OCI-LY7 (cell line): ENCODE measurements at regions not wholly inside any gene's neighbourhood (a gene's known extent, or its start where the extent isn't known, plus 50 kb on each side); places are given as distances from the start of the nearest gene placed in this dataset.

ENCODE experiments used
- CTCF ChIP-seq: fragments of 200-600 bp; sonication (generic); conservative IDR thresholded peaks from 2 replicates; pipeline ENCODE4 v1.5.1; 2014; ENCODE audit warnings: mild to moderate bottlenecking, antibody characterized with exemption, low read length, moderate library complexity, mixed read lengths
- EZH2phosphoT487 ChIP-seq: fragments of 200-600 bp; sonication (generic); IDR thresholded peaks from 2 replicates; pipeline ENCODE4 v1.6.1; 2018; ENCODE audit warnings: low read depth, borderline replicate concordance, mild to moderate bottlenecking, mixed run types, antibody characterized with exemption, low read length, moderate library complexity, mixed read lengths

- TF ChIP-seq CTCF (no peak), EZH2phosphoT487 (no peak)
Observed at GRCh38 chr2:48178611-48179010, 135.9 kb upstream of the FOXN2 start.
